ENCODE measurements at regions not wholly inside any gene's neighbourhood (a gene's known extent, or its start where the extent isn't known, plus 50 kb on each side); places are given as distances from the start of the nearest gene placed in this dataset.
"Not testable (repeated sequence)": the region's sequence is repeated elsewhere in the genome, so short reads cannot be mapped to it uniquely, and the experiment has no call there.

DNA sequence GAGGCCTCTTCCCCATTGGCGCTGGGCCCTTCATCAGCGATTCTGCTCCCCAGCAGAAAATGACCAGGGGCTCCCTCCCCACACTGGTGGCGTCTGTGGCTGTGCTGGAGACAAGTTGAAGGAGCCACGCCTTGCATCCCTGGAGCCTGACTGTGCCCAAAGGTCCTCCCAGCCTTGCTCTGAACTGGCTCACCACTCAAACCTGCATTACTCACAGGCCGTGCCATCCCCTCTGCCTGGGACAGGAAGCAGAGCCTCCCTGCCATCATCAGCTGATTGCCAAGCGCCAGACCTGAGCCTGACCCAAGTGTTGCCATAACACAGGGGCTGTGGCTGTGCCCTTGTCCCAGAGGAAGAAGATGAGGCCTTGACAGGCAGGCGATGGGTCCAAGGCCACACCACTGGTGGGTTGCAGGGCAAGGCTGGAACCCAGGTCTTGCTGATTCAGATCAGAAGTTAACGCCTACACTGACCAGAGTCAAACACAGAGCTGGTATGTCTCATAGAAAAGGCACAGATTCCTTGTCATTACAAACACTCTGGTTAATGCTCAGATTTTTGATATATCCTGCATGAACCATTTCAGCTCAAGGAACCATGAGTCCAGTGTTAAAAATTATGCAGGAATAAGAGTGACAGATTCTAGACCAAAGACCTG is 151.1 kb downstream of the BCL2L11 start:
- TF ChIP-seq, protein P1, sequence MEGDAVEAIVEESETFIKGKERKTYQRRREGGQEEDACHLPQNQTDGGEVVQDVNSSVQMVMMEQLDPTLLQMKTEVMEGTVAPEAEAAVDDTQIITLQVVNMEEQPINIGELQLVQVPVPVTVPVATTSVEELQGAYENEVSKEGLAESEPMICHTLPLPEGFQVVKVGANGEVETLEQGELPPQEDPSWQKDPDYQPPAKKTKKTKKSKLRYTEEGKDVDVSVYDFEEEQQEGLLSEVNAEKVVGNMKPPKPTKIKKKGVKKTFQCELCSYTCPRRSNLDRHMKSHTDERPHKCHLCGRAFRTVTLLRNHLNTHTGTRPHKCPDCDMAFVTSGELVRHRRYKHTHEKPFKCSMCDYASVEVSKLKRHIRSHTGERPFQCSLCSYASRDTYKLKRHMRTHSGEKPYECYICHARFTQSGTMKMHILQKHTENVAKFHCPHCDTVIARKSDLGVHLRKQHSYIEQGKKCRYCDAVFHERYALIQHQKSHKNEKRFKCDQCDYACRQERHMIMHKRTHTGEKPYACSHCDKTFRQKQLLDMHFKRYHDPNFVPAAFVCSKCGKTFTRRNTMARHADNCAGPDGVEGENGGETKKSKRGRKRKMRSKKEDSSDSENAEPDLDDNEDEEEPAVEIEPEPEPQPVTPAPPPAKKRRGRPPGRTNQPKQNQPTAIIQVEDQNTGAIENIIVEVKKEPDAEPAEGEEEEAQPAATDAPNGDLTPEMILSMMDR (conservative IDR thresholded peaks at IDR 0.05; ENCODE audit: low read depth, low read length), result not testable (repeated sequence)
- not testable (repeated sequence) for TF ChIP-seq SMC3 (IDR thresholded peaks at IDR 0.05; ENCODE audit: low read depth, low read length); RAD21 (IDR thresholded peaks at IDR 0.05; ENCODE audit: low read length)
